ENCODE measurements at regions not wholly inside any gene's neighbourhood (a gene's known extent, or its start where the extent isn't known, plus 50 kb on each side); places are given as distances from the start of the nearest gene placed in this dataset.
"Not testable (repeated sequence)": the region's sequence is repeated elsewhere in the genome, so short reads cannot be mapped to it uniquely, and the experiment has no call there.

DNA sequence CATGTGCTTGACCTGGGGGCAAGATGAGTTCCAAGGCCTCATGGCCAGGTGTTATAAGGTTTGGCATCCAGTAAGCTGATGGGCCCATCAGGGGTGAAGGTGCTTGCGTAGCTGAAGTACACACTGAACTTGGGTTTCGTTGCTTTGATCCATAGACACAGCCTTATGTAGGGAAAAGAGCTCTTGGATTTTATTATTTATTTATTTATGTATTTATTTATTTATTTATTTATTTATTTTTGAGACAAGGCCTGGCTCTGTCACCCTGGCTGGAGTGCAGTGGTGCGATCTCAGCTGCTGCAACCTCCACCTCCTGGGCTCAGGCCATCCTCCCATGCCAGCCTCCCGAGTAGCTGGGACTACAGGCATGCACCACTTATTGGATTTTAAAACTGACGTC, 63.2 kb downstream of the FOXD2 start:
- no peaks in the 10 kb centered on the region for H3F3A ChIP-seq (ENCODE audit: insufficient read depth, low read depth)
- no peaks in the 10 kb centered on the region for H3K4me1 ChIP-seq (replicated peaks; ENCODE audit: insufficient read depth)
- H4K20me1 ChIP-seq (ENCODE audit: insufficient read depth) = no peaks in the 10 kb centered on the region
- CTCF ChIA-PET = no interaction called here
- no peak overlapping the region for H2AFZ ChIP-seq
- no peaks in the 10 kb centered on the region for H3K9me3 ChIP-seq (ENCODE audit: insufficient read depth, low read depth)
- POLR2A ChIA-PET (ENCODE audit: unreplicated experiment) = no interaction called here
- no peaks in the 10 kb centered on the region for H3K79me2 ChIP-seq (ENCODE audit: low read depth)
- TF ChIP-seq, protein P1, sequence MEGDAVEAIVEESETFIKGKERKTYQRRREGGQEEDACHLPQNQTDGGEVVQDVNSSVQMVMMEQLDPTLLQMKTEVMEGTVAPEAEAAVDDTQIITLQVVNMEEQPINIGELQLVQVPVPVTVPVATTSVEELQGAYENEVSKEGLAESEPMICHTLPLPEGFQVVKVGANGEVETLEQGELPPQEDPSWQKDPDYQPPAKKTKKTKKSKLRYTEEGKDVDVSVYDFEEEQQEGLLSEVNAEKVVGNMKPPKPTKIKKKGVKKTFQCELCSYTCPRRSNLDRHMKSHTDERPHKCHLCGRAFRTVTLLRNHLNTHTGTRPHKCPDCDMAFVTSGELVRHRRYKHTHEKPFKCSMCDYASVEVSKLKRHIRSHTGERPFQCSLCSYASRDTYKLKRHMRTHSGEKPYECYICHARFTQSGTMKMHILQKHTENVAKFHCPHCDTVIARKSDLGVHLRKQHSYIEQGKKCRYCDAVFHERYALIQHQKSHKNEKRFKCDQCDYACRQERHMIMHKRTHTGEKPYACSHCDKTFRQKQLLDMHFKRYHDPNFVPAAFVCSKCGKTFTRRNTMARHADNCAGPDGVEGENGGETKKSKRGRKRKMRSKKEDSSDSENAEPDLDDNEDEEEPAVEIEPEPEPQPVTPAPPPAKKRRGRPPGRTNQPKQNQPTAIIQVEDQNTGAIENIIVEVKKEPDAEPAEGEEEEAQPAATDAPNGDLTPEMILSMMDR (conservative IDR thresholded peaks at IDR 0.05) = no peak
- TF ChIP-seq EZH2 (IDR thresholded peaks at IDR 0.05; ENCODE audit: low read depth) = no peak
- no peak for DNase-seq
- H3K27me3 ChIP-seq (ENCODE audit: insufficient read depth, low read depth) = no peaks in the 10 kb centered on the region
- H3K4me3 ChIP-seq = no peak overlapping the region
- H3K4me2 ChIP-seq = no peak overlapping the region
- no peaks in the 10 kb centered on the region for H3K36me3 ChIP-seq (ENCODE audit: low read depth)
- intact Hi-C loops (cut with micrococcal nuclease; ENCODE audit: unreplicated experiment) = no loop called here
- no peak overlapping the region for H3K27ac ChIP-seq
- no TSS peak for BruUV-seq (replicated peaks)
- no peaks in the 10 kb centered on the region for H3K9me2 ChIP-seq (ENCODE audit: insufficient read depth)

DNA sequence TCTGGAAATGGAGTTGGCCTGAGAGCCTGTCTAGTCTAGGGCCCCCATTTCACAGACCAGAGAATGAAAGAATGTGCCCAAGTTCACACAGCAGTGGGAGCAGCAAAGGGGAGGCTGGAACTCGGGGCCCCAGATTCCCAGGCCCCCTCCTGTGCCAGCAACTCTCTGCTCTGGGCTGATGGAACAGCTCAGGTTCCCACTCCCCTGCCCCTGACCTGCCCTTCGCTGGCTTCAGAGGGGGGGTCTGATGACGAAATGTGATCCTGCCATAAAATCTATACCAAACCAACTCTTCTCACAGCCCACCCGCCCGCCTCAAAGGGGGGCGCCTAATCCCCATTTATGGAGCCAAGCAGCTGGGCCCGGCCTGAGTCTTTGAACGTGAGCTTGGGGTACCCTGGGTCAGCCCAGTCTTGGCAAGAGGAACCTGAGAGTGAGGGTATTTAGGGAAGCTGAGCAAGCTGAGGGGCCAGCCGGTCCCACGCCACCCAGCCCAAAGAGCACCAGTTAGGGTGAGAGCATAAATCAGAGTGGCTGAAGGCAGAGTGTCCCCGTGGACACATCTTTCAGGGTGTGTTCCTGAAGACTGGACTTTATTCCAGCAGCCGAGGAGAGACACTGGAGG, 65.0 kb downstream of the FOXD2 start:
- intact Hi-C loops (cut with micrococcal nuclease; ENCODE audit: unreplicated experiment) = no loop called here
- ChIA-PET CTCF (no interaction called here), POLR2A (ENCODE audit: unreplicated experiment) (no interaction called here)
- no peak overlapping the region for H3K4me3 ChIP-seq
- no peaks in the 10 kb centered on the region for H3K4me1 ChIP-seq (replicated peaks; ENCODE audit: insufficient read depth)
- no peak for DNase-seq
- no peak overlapping the region for H3K4me2 ChIP-seq
- no peaks in the 10 kb centered on the region for H4K20me1 ChIP-seq (ENCODE audit: insufficient read depth)
- H3K79me2 ChIP-seq (ENCODE audit: low read depth) = no peaks in the 10 kb centered on the region
- H3K36me3 ChIP-seq (ENCODE audit: low read depth) = no peaks in the 10 kb centered on the region
- H3K27ac ChIP-seq = no peak overlapping the region
- no TSS peak for BruUV-seq (replicated peaks)
- H3K9me3 ChIP-seq (ENCODE audit: insufficient read depth, low read depth) = no peaks in the 10 kb centered on the region
- TF ChIP-seq, protein P1 (conservative IDR thresholded peaks at IDR 0.05) = no peak
- TF ChIP-seq EZH2 (IDR thresholded peaks at IDR 0.05; ENCODE audit: low read depth) = no peak
- no peak overlapping the region for H2AFZ ChIP-seq
- peaks cover 7% of the 10 kb centered on the region; the same call in 1 of the 2 replicates for H3K27me3 ChIP-seq (ENCODE audit: insufficient read depth, low read depth)
- no peaks in the 10 kb centered on the region for H3F3A ChIP-seq (ENCODE audit: insufficient read depth, low read depth)
- H3K9me2 ChIP-seq (ENCODE audit: insufficient read depth) = no peaks in the 10 kb centered on the region

DNA sequence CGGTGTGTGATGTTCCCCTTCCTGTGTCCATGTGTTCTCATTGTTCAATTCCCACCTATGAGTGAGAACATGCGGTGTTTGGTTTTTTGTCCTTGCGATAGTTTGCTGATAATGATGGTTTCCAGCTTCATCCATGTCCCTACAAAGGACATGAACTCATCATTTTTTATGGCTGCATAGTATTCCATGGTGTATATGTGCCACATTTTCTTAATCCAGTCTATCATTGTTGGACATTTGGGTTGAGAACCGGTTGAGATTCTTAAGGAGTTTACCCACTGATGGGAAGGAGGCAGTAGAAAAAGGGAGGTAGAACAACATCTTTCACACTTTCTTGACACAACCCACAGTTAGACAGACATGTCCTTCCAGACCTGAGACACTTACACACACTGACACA, 67.0 kb downstream of the FOXD2 start:
- H3K79me2 ChIP-seq (ENCODE audit: low read depth); H3F3A ChIP-seq (ENCODE audit: insufficient read depth, low read depth); H3K9me2 ChIP-seq (ENCODE audit: insufficient read depth); H3K27me3 ChIP-seq (ENCODE audit: insufficient read depth, low read depth); DNase-seq; H3K27ac ChIP-seq; H3K36me3 ChIP-seq (ENCODE audit: low read depth); BruUV-seq (replicated peaks); H3K4me1 ChIP-seq (replicated peaks; ENCODE audit: insufficient read depth); H3K4me2 ChIP-seq; H2AFZ ChIP-seq; POLR2A ChIA-PET (ENCODE audit: unreplicated experiment); CTCF ChIA-PET; H4K20me1 ChIP-seq (ENCODE audit: insufficient read depth); H3K9me3 ChIP-seq (ENCODE audit: insufficient read depth, low read depth); intact Hi-C loops (cut with micrococcal nuclease; ENCODE audit: unreplicated experiment); H3K4me3 ChIP-seq: not testable (repeated sequence)

DNA sequence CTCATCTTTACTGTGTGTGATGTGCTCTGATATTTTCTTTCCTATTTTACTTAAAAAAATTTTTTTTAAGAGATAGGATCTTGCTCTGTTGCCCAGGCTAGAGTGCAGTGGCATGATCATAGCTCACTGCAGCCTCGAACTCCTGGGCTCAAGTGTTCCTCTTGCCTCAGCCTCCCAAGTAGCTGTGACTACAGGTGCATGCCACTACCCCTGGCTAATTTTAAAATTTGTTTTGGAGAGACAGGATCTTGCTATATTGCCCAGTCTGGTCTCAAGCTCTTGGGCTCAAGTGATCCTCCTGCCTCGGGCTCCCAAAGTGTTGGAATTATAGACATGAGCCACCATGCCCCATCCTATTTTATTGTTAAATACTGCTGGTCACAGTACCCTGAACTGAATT, 67.4 kb downstream of the FOXD2 start:
- Histone ChIP-seq H3K9me3 (ENCODE audit: insufficient read depth, low read depth) (no peaks in the 10 kb centered on the region), H3K4me2 (no peak overlapping the region), H2AFZ (no peak overlapping the region), H3K27ac (no peak overlapping the region), H3K36me3 (ENCODE audit: low read depth) (no peaks in the 10 kb centered on the region), H3K4me3 (no peak overlapping the region), H3K79me2 (ENCODE audit: low read depth) (no peaks in the 10 kb centered on the region), H3F3A (ENCODE audit: insufficient read depth, low read depth) (no peaks in the 10 kb centered on the region; the same call in 1 of the 2 replicates), H3K9me2 (ENCODE audit: insufficient read depth) (no peaks in the 10 kb centered on the region), H3K4me1 (replicated peaks; ENCODE audit: insufficient read depth) (no peaks in the 10 kb centered on the region), H4K20me1 (ENCODE audit: insufficient read depth) (no peaks in the 10 kb centered on the region), H3K27me3 (ENCODE audit: insufficient read depth, low read depth) (peaks cover 7% of the 10 kb centered on the region)
- intact Hi-C loops (cut with micrococcal nuclease; ENCODE audit: unreplicated experiment) = no loop called here
- ChIA-PET POLR2A (ENCODE audit: unreplicated experiment) (no interaction called here), CTCF (no interaction called here)
- no peak for DNase-seq
- TF ChIP-seq, protein P1 (conservative IDR thresholded peaks at IDR 0.05) = no peak
- no peak for TF ChIP-seq EZH2 (IDR thresholded peaks at IDR 0.05; ENCODE audit: low read depth)
- BruUV-seq (replicated peaks) = no TSS peak
